Keratinocyte (primary cell): ENCODE measurements at regions not wholly inside any gene's neighbourhood (a gene's known extent, or its start where the extent isn't known, plus 50 kb on each side); places are given as distances from the start of the nearest gene placed in this dataset.

Experiments used
- DNase-seq: peaks from one replicate; pipeline ENCODE4 v3.0.0-alpha.2; 2011; ENCODE audit warnings: low read depth, missing footprints, low spot score
- FAIRE-seq: peaks from 2 replicates; lab custom pipeline; 2011; peaks lifted over from hg19 to GRCh38; lab: Jason Lieb, UNC
- H2AFZ ChIP-seq: 2 replicates; pipeline ENCODE4 v1.6.0; 2012; ENCODE audit warnings: low read length, control low read depth, inconsistent platforms; ENCODE audit not compliant: control insufficient read depth
- H3K27ac ChIP-seq: 2 replicates; pipeline ENCODE4 v1.5.1; 2011; ENCODE audit warnings: low read length; ENCODE audit not compliant: control insufficient read depth, insufficient read depth
- H3K27me3 ChIP-seq: 3 replicates; pipeline ENCODE4 v1.6.0; 2011; ENCODE audit warnings: low read length; ENCODE audit not compliant: control insufficient read depth, insufficient read depth; ENCODE audit errors: extremely low read depth
- H3K36me3 ChIP-seq, 2 experiments: 2 replicates in 1 of 2; 3 replicates in 1 of 2; pipeline ENCODE4 v1.5.1; 2011; ENCODE audit warnings: low read length in 2 of 2, mild to moderate bottlenecking in 1 of 2; ENCODE audit not compliant: control insufficient read depth in 2 of 2, insufficient read depth in 2 of 2; ENCODE audit errors: extremely low read depth in 1 of 2
- H3K4me1 ChIP-seq: 3 replicates; pipeline ENCODE4 v1.5.1; 2011; ENCODE audit warnings: low read length; ENCODE audit not compliant: control insufficient read depth, insufficient read depth; ENCODE audit errors: extremely low read depth
- H3K4me2 ChIP-seq: 3 replicates; pipeline ENCODE4 v1.6.0; 2011; ENCODE audit warnings: low read depth, low read length; ENCODE audit not compliant: control insufficient read depth, insufficient read depth; ENCODE audit errors: extremely low read depth
- H3K4me3 ChIP-seq, 3 experiments: fragments of 200-600 bp in 1 of 3; sonication (generic) in 1 of 3; 2 replicates in 2 of 3; 3 replicates in 1 of 3; pipeline ENCODE4 v1.5.1; 2011 to 2016; ENCODE audit warnings: low read length in 3 of 3, mild to moderate bottlenecking in 3 of 3, control low read depth in 2 of 3, inconsistent platforms in 1 of 3, low read depth in 1 of 3, mixed read lengths in 1 of 3, mixed run types in 1 of 3, moderate library complexity in 1 of 3; ENCODE audit not compliant: control insufficient read depth in 2 of 3, insufficient read depth in 2 of 3; ENCODE audit errors: extremely low read depth in 1 of 3
- H3K79me2 ChIP-seq: 2 replicates; pipeline ENCODE4 v1.6.0; 2012; ENCODE audit warnings: low read length; ENCODE audit not compliant: control insufficient read depth, insufficient read depth
- H3K9ac ChIP-seq: 3 replicates; pipeline ENCODE4 v1.6.0; 2011; ENCODE audit warnings: low read length; ENCODE audit not compliant: control insufficient read depth, insufficient read depth; ENCODE audit errors: extremely low read depth
- H3K9me1 ChIP-seq: 3 replicates; pipeline ENCODE4 v1.6.0; 2011; ENCODE audit warnings: low read length; ENCODE audit not compliant: control insufficient read depth, insufficient read depth; ENCODE audit errors: extremely low read depth
- H3K9me3 ChIP-seq: 2 replicates; pipeline ENCODE4 v1.5.1; 2012; ENCODE audit warnings: low read depth, low read length; ENCODE audit not compliant: control insufficient read depth
- H4K20me1 ChIP-seq: 3 replicates; pipeline ENCODE4 v1.6.0; 2011; ENCODE audit warnings: low read length; ENCODE audit not compliant: control insufficient read depth, insufficient read depth; ENCODE audit errors: extremely low read depth
- CTCF ChIP-seq, 3 experiments: IDR thresholded peaks in 1 of 3; conservative IDR thresholded peaks in 1 of 3; optimal IDR thresholded peaks in 1 of 3; 2 replicates in 2 of 3; 3 replicates in 1 of 3; pipeline versions ENCODE3 to v1.5.1; 2011; ENCODE audit warnings: low read length in 3 of 3, mild to moderate bottlenecking in 3 of 3, moderate library complexity in 2 of 3, control low read depth in 1 of 3, inconsistent platforms in 1 of 3; ENCODE audit not compliant: insufficient read depth in 2 of 3; ENCODE audit errors: extremely low read depth in 1 of 3
- EZH2 ChIP-seq: IDR thresholded peaks from one replicate; pipeline ENCODE4 v1.6.1; 2012; ENCODE audit warnings: inconsistent platforms, mild to moderate bottlenecking, low read length, moderate library complexity
- dilution Hi-C: fragments of 300-500 bp; cut with MboI; formaldehyde crosslinking; loops from one replicate; pipeline ENCODE4 v1.7.0; 2020; ENCODE audit warnings: low sequenced_read_pairs; ENCODE audit not compliant: extremely low pct_ligation_motif_present

GRCh38 chr11:111067994-111068393 is 177.5 kb upstream of the POU2AF2 start:
- H3K4me2 ChIP-seq = no peak overlapping the region
- dilution Hi-C loops = no loop called here
- no peak for FAIRE-seq

GRCh38 chr11:111066846-111067245 is 178.7 kb upstream of the POU2AF2 start:
- FAIRE-seq (no peak), DNase-seq (no peak)
- dilution Hi-C loops = no loop called here
- H2AFZ ChIP-seq = no peak overlapping the region
- no peaks in the 10 kb centered on the region for H3K9me1 ChIP-seq
- no peak overlapping the region for H3K27ac ChIP-seq
- H3K9ac ChIP-seq = no peak overlapping the region
- no peaks in the 10 kb centered on the region for H3K4me1 ChIP-seq
- no peaks in the 10 kb centered on the region for H3K27me3 ChIP-seq
- H3K4me3 ChIP-seq = no peak overlapping the region
- TF ChIP-seq EZH2 (no peak), CTCF (optimal IDR thresholded peaks at IDR 0.05 in 1 of 3, IDR thresholded peaks at IDR 0.05 in 1 of 3, conservative IDR thresholded peaks at IDR 0.05 in 1 of 3; ENCODE audit: extremely low read depth in 1 of 3, insufficient read depth in 2 of 3, low read length in 3 of 3) (no peak)
- H4K20me1 ChIP-seq = no peaks in the 10 kb centered on the region
- H3K36me3 ChIP-seq = no peaks in the 10 kb centered on the region
- H3K79me2 ChIP-seq = no peaks in the 10 kb centered on the region
- no peak overlapping the region for H3K4me2 ChIP-seq
- H3K9me3 ChIP-seq = no peaks in the 10 kb centered on the region

More at GRCh38 chr11:111067994-111068393, 177.5 kb upstream of the POU2AF2 start:
- Histone ChIP-seq H2AFZ (no peak overlapping the region), H3K4me1 (no peaks in the 10 kb centered on the region), H3K9me1 (no peaks in the 10 kb centered on the region), H3K27ac (no peak overlapping the region), H3K27me3 (no peaks in the 10 kb centered on the region), H4K20me1 (no peaks in the 10 kb centered on the region), H3K9ac (no peak overlapping the region), H3K9me3 (no peaks in the 10 kb centered on the region), H3K36me3 (no peaks in the 10 kb centered on the region), H3K79me2 (no peaks in the 10 kb centered on the region), H3K4me3 (no peak overlapping the region)
- no peak for DNase-seq
- TF ChIP-seq EZH2 = no peak
- TF ChIP-seq CTCF (optimal IDR thresholded peaks at IDR 0.05 in 1 of 3, IDR thresholded peaks at IDR 0.05 in 1 of 3, conservative IDR thresholded peaks at IDR 0.05 in 1 of 3; ENCODE audit: extremely low read depth in 1 of 3, insufficient read depth in 2 of 3, low read length in 3 of 3) = no peak
